DMS 273 treated with DMSO at 0.1 percent for 48 hours (cell line): ENCODE measurements at regions not wholly inside any gene's neighbourhood (a gene's known extent, or its start where the extent isn't known, plus 50 kb on each side); places are given as distances from the start of the nearest gene placed in this dataset.

Experiments
- DNase-seq: peaks from one replicate; lab custom pipeline; 2025; lab: John Stamatoyannopoulos, UW

GRCh38 chr5:93163010-93163663, 417.9 kb downstream of the NR2F1-AS1 start:
- DNase-seq, result no peak

- DNase-seq, result no peak
Observed at GRCh38 chr5:93161661-93162654, 419.1 kb downstream of the NR2F1-AS1 start.

GRCh38 chr5:93158841-93159240, 422.2 kb downstream of the NR2F1-AS1 start:
- no peak for DNase-seq

- DNase-seq, result no peak
Observed at GRCh38 chr5:93156566-93156965, 424.5 kb downstream of the NR2F1-AS1 start.

GRCh38 chr5:93154535-93154934, 426.5 kb downstream of the NR2F1-AS1 start:
- DNase-seq, result no peak

- no peak for DNase-seq
Observed at GRCh38 chr5:93153461-93153860, 427.6 kb downstream of the NR2F1-AS1 start.

- DNase-seq, result no peak
Observed at GRCh38 chr5:93151896-93152295, 429.1 kb downstream of the NR2F1-AS1 start.

GRCh38 chr5:93151121-93151520, 429.9 kb downstream of the NR2F1-AS1 start:
- no peak for DNase-seq

GRCh38 chr5:93150311-93151012, 430.6 kb downstream of the NR2F1-AS1 start:
- no peak for DNase-seq

GRCh38 chr5:93145767-93146166, 435.3 kb downstream of the NR2F1-AS1 start:
- no peak for DNase-seq

- no peak for DNase-seq
Observed at GRCh38 chr5:93145019-93145418, 436.0 kb downstream of the NR2F1-AS1 start.

- DNase-seq, result no peak
Observed at GRCh38 chr5:93141969-93142368, 439.1 kb downstream of the NR2F1-AS1 start.

GRCh38 chr5:93130624-93131490, 450.2 kb downstream of the NR2F1-AS1 start:
- no peak for DNase-seq

GRCh38 chr5:93126634-93127033, 454.4 kb downstream of the NR2F1-AS1 start:
- DNase-seq, result no peak

- no peak for DNase-seq
Observed at GRCh38 chr5:93123127-93123526, 457.9 kb downstream of the NR2F1-AS1 start.

GRCh38 chr5:93122446-93122845, 458.6 kb downstream of the NR2F1-AS1 start:
- no peak for DNase-seq

GRCh38 chr5:93120771-93121170, 460.2 kb downstream of the NR2F1-AS1 start:
- no peak for DNase-seq

- no peak for DNase-seq
Observed at GRCh38 chr5:93120051-93120450, 461.0 kb downstream of the NR2F1-AS1 start.

- no peak for DNase-seq
Observed at GRCh38 chr5:93117751-93118531, 463.1 kb downstream of the NR2F1-AS1 start.

GRCh38 chr5:93107805-93108520, 473.1 kb downstream of the NR2F1-AS1 start:
- no peak for DNase-seq
